HUES6 (cell line): ENCODE measurements at regions not wholly inside any gene's neighbourhood (a gene's known extent, or its start where the extent isn't known, plus 50 kb on each side); places are given as distances from the start of the nearest gene placed in this dataset.

Source experiments
- H3K27ac ChIP-seq: 2 replicates; pipeline ENCODE4 v1.7.0; 2013; ENCODE audit warnings: low read depth, mild to moderate bottlenecking, low read length, inconsistent platforms
- H3K27me3 ChIP-seq: 2 replicates; pipeline ENCODE4 v1.6.1; 2013; ENCODE audit warnings: low read length; ENCODE audit not compliant: control insufficient read depth, insufficient read depth
- H3K36me3 ChIP-seq: 2 replicates; pipeline ENCODE4 v1.6.1; 2013; ENCODE audit warnings: low read length; ENCODE audit not compliant: control insufficient read depth, insufficient read depth
- H3K4me1 ChIP-seq: 2 replicates; pipeline ENCODE4 v1.6.1; 2013; ENCODE audit warnings: low read length; ENCODE audit not compliant: control insufficient read depth, insufficient read depth
- H3K4me3 ChIP-seq: 2 replicates; pipeline ENCODE4 v1.5.1; 2013; ENCODE audit warnings: low read depth, low read length
- H3K9ac ChIP-seq: one replicate; pipeline ENCODE4 v1.6.1; 2013; ENCODE audit warnings: mild to moderate bottlenecking, low read length
- H3K9me3 ChIP-seq: 2 replicates; pipeline ENCODE4 v1.6.1; 2013; ENCODE audit warnings: low read depth, low read length; ENCODE audit not compliant: control insufficient read depth, insufficient read depth

DNA sequence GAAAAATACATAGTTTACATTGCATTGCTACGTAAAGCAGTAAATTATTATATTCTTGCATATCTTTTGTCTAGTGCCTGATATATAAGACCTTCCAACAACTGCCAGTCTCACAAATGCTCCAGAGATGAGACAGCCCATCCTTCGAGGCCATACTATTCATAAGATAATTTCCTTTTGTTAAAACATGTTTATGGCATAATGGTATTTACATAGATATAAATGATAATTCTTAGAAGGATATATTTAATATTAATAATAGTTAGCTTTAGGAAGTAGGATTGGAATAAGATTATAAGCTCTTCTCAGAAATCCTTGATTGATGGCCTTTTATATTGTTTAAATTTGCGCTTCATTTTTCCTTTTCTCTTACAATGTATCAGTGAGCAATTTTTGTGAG lies 1410.1 kb upstream of the MIR17HG start:
- H3K4me1 ChIP-seq: no peaks in the 10 kb centered on the region
- no peak overlapping the region for H3K4me3 ChIP-seq
- H3K27ac ChIP-seq: no peak overlapping the region
- H3K9ac ChIP-seq: no peak overlapping the region
- no peaks in the 10 kb centered on the region for H3K36me3 ChIP-seq
- no peaks in the 10 kb centered on the region for H3K27me3 ChIP-seq
- H3K9me3 ChIP-seq: no peaks in the 10 kb centered on the region

DNA sequence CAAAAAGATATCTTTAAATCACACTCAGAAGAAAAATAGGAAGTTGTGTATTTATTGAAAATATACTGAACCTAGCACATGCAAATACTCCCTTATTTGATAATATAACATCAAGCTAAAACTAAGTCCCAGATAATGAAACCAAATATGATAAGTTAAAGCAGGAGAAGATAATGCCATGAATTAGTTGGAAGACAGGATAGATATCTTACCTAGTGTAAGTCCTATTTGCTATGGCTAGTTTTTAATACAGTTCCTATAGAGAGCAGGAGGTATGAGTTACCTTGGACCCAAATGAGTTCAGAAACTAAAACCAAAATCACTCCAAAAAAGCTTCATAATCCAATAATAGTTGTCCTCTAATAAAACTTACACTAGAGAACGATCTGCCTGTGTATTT lies 1407.1 kb upstream of the MIR17HG start:
- Histone ChIP-seq H3K9ac (no peak overlapping the region), H3K4me1 (no peaks in the 10 kb centered on the region), H3K27ac (no peak overlapping the region), H3K36me3 (no peaks in the 10 kb centered on the region), H3K9me3 (no peaks in the 10 kb centered on the region), H3K4me3 (no peak overlapping the region), H3K27me3 (no peaks in the 10 kb centered on the region)

DNA sequence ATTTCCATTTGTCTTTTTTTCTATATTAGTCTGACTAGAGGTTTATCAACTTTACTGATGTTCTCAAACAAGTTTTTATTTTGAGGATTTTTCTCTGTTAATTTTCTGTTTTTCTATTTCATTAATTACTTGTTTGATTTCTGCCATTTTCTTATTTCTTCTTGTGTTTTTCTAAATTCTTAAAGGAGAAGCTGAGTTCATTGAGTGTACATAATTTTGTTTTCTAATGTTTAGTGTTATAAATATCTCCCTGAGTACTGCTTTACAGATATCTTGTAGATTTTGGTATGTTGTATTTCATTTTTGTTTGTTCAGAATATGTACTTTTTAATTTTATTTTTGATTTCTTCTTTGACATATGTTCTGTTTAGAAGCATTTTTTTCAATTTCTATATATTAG lies 1404.3 kb upstream of the MIR17HG start:
- Histone ChIP-seq H3K4me1 (no peaks in the 10 kb centered on the region), H3K9me3 (no peaks in the 10 kb centered on the region), H3K36me3 (no peaks in the 10 kb centered on the region), H3K9ac (no peak overlapping the region), H3K4me3 (no peak overlapping the region), H3K27ac (no peak overlapping the region), H3K27me3 (no peaks in the 10 kb centered on the region)

DNA sequence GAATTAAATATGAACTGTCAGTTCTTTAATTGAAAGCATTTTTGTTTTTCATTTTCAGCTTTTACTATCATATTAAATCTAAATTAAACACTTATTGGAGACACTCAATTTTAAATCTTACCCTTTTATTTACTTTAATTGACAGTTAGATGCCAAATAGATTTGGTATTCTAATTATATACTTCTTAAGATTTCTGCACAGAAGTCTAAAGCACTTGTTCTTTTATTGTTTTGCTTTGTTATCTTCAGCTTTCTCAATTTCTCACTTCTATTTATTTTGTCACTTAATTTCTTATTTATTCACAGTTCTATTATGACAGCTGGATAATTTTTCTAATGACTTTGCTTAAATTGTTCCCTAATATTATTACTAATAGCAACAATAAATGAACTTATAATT lies 1397.3 kb upstream of the MIR17HG start:
- H3K9ac ChIP-seq: no peak overlapping the region
- H3K4me1 ChIP-seq: no peaks in the 10 kb centered on the region
- H3K9me3 ChIP-seq: no peaks in the 10 kb centered on the region
- no peaks in the 10 kb centered on the region for H3K36me3 ChIP-seq
- H3K4me3 ChIP-seq: no peak overlapping the region
- H3K27ac ChIP-seq: no peak overlapping the region
- H3K27me3 ChIP-seq: no peaks in the 10 kb centered on the region

DNA sequence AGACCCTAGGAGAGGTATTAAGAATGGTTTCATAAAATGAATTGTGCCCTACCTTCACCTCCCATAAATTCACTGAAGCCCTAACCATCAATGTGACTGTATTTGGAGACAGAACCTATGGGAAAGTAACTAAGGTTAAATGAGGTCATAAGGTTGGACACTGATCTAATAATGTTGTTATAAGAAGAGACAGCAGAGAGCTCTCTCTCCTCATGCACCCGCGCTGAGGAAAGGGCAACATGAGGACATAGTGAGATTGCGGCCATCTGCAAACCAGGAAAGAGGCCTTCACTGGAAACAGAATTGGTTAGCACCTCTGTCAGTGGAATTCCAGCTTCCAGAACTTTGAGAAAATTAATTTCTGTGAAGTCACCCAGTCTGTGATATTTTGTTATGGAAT lies 1396.1 kb upstream of the MIR17HG start:
- H3K9me3 ChIP-seq: no peaks in the 10 kb centered on the region
- no peak overlapping the region for H3K4me3 ChIP-seq
- H3K27me3 ChIP-seq: no peaks in the 10 kb centered on the region
- no peaks in the 10 kb centered on the region for H3K36me3 ChIP-seq
- no peak overlapping the region for H3K27ac ChIP-seq
- H3K4me1 ChIP-seq: no peaks in the 10 kb centered on the region
- no peak overlapping the region for H3K9ac ChIP-seq

DNA sequence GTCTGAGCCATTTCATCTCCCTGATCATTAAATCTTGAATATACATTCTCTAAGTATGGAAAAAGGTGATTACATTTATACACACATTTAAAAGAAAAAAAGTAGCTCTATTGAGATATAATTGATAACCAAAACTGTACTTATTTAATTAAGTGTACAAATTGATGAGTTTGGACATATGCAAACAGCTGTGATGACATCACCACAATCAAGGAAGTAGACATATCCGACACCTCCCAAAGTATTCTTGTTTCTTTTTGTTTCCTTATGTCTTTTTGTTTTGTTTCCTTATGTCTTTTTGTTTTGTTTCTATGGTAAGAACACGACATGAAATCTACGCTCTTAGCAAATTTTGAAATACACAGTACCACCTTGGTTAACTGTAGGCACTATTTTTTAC lies 1393.9 kb upstream of the MIR17HG start:
- no peaks in the 10 kb centered on the region for H3K36me3 ChIP-seq
- H3K4me1 ChIP-seq: no peaks in the 10 kb centered on the region
- no peaks in the 10 kb centered on the region for H3K27me3 ChIP-seq
- H3K4me3 ChIP-seq: no peak overlapping the region
- H3K9ac ChIP-seq: no peak overlapping the region
- H3K27ac ChIP-seq: no peak overlapping the region
- H3K9me3 ChIP-seq: no peaks in the 10 kb centered on the region

DNA sequence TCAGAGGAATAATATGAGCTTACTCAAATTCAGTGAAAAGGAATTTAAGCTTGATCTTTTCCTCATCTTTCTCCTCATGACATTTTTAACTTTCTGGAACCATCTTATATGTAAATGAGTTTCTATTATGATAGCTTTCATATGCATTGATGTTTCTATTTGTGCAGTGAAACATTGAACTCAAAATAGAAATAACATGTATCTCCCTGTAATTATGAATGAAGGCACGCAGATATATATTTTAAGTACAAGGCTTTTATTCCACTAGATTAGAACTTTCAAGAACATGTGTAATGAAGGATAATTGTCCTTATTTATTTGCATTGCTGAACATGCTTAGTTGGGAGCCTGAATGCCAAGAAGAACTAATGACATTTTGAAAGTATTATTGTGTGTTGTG lies 1391.7 kb upstream of the MIR17HG start:
- Histone ChIP-seq H3K9ac (no peak overlapping the region), H3K36me3 (no peaks in the 10 kb centered on the region), H3K4me3 (no peak overlapping the region), H3K27ac (no peak overlapping the region), H3K9me3 (no peaks in the 10 kb centered on the region), H3K4me1 (no peaks in the 10 kb centered on the region), H3K27me3 (no peaks in the 10 kb centered on the region)

DNA sequence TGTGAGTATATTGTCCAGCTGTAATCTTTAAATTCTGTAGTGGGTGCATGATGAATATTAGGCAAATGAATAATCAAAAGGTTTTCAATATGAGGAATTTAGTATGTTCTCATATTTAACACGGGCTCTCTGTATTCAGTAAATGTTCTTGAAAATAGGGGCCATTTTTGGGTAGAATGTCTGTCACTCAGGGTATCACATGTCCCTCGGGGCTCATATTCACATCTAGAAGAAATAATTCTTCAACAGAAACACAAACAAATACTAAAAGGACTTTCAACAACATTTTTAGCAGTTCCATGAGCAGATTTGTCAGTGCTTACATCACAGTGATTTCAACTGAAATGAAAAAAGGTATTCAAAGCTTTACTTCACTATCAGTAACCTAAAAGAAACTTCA lies 1388.4 kb upstream of the MIR17HG start:
- no peaks in the 10 kb centered on the region for H3K4me1 ChIP-seq
- H3K4me3 ChIP-seq: no peak overlapping the region
- no peaks in the 10 kb centered on the region for H3K9me3 ChIP-seq
- no peak overlapping the region for H3K9ac ChIP-seq
- H3K27ac ChIP-seq: no peak overlapping the region
- H3K36me3 ChIP-seq: no peaks in the 10 kb centered on the region
- H3K27me3 ChIP-seq: no peaks in the 10 kb centered on the region

DNA sequence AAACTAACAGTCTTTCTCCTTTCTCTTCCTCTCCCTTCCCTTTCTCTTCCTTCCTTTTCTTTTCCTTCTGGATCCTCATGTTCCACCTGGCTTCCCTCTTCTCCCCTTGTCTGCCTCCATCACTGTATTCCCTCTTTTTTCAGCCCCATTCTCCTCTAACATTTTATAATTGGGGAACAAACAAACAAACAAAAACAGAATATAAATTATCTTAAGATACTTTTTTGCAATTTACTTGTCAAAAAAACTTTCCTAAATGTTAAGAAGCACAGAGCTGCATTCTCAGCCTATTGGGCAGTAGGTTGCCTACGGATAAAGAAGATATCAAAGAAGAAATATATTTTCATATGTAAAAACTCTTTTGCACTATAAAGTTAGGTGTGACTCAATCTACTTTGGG lies 1382.2 kb upstream of the MIR17HG start:
- peaks cover 7% of the 10 kb centered on the region; the same call in 1 of the 2 replicates for H3K4me1 ChIP-seq
- no peaks in the 10 kb centered on the region for H3K9me3 ChIP-seq
- H3K4me3 ChIP-seq: no peak overlapping the region
- no peak overlapping the region for H3K27ac ChIP-seq
- H3K27me3 ChIP-seq: peaks cover 15% of the 10 kb centered on the region
- no peak overlapping the region for H3K9ac ChIP-seq
- H3K36me3 ChIP-seq: no peaks in the 10 kb centered on the region

DNA sequence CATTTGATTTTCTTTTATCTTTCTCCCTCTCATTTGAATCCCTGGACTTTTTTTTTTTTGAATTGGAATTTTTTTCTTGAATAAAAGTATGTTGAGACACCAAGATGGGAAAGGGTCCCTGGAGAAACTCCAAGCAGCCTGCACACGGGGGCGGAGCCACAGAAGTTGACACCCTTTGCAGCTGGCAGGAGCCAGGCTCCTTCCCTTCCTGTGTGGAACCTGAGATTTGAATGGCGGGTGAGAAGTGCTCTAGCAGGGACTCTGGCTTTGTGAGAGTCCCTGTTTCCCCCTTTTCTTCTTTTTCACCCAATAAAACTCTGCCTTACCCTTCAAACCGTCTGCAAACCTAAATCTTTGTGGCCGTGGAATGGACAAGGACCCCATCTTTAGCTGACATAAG lies 1381.0 kb upstream of the MIR17HG start:
- peaks cover 7% of the 10 kb centered on the region; the same call in 1 of the 2 replicates for H3K4me1 ChIP-seq
- H3K4me3 ChIP-seq: no peak overlapping the region
- H3K36me3 ChIP-seq: no peaks in the 10 kb centered on the region
- H3K27ac ChIP-seq: no peak overlapping the region
- no peak overlapping the region for H3K9ac ChIP-seq
- H3K27me3 ChIP-seq: peaks cover 23% of the 10 kb centered on the region
- H3K9me3 ChIP-seq: no peaks in the 10 kb centered on the region

DNA sequence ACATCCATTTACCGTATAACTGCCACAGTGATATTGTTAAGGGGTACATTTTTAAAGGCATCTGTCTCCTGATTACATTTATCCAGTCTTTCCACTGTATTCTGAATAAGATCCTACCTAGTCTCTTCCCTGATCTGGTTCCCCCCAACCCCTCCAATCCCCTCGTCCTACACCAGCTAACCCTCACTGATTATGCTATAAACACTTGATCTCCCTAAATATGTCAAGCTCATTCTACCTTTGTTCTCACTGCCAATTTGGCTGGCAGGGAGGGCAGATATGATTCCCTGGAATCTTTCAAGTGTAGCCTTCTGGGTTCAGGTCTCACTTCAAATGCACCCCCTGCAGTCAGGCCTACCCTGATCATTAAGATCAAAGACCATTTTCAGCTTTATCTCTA lies 1379.8 kb upstream of the MIR17HG start:
- Histone ChIP-seq H3K9ac (no peak overlapping the region), H3K27ac (no peak overlapping the region), H3K4me1 (peaks cover 7% of the 10 kb centered on the region; the same call in 1 of the 2 replicates), H3K9me3 (no peaks in the 10 kb centered on the region), H3K4me3 (no peak overlapping the region), H3K27me3 (peaks cover 23% of the 10 kb centered on the region), H3K36me3 (no peaks in the 10 kb centered on the region)

DNA sequence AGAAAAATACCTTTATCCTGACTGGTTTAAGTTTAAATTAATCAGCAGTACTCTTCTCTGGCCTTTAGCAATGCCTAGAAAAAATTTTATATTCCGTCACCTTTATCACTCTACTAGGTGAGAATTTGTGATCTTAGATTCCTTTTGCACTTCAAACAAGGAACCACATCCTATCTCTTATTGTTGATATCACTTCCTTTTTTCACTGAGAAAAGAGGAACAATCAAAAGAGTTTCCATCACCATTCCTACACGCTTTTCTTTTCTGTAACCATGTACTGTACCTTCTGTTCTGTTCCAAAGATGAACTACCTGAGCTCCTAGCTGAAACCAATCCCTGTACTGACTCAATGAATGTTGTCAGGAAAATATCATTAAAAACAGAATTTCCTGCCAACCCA lies 1379.0 kb upstream of the MIR17HG start:
- no peak overlapping the region for H3K27ac ChIP-seq
- peaks cover 7% of the 10 kb centered on the region; the same call in 1 of the 2 replicates for H3K4me1 ChIP-seq
- no peaks in the 10 kb centered on the region for H3K36me3 ChIP-seq
- no peaks in the 10 kb centered on the region for H3K9me3 ChIP-seq
- H3K4me3 ChIP-seq: no peak overlapping the region
- no peak overlapping the region for H3K9ac ChIP-seq
- H3K27me3 ChIP-seq: peaks cover 23% of the 10 kb centered on the region
